ENCODE measurements at regions not wholly inside any gene's neighbourhood (a gene's known extent, or its start where the extent isn't known, plus 50 kb on each side); places are given as distances from the start of the nearest gene placed in this dataset.

GRCh38 chr11:128182844-128183243 is 404.5 kb downstream of the ETS1 start:
- 100% methylated on average over 1 of the region's 1 CpG for WGBS (ENCODE audit: low lambda C conversion rate)
- POLR2A ChIA-PET, result no interaction called here
- no peak overlapping the region for H3K4me3 ChIP-seq (ENCODE audit: low read depth in 2 of 2, low read length in 1 of 2)
- TF ChIP-seq EZH2phosphoT487 (IDR thresholded peaks at IDR 0.05; ENCODE audit: borderline replicate concordance, low read depth), result no peak
- no peak for TF ChIP-seq REST (IDR thresholded peaks at IDR 0.05; ENCODE audit: low read depth, low read length)
- TF ChIP-seq SIN3A (IDR thresholded peaks at IDR 0.05; ENCODE audit: borderline replicate concordance, low read depth, low read length), result no peak
- TF ChIP-seq MEF2A (IDR thresholded peaks at IDR 0.05; ENCODE audit: borderline replicate concordance, low read depth), result no peak
- TF ChIP-seq RAD21 (IDR thresholded peaks at IDR 0.05; ENCODE audit: low read length), result no peak
- TF ChIP-seq CTCF (IDR thresholded peaks at IDR 0.05), result no peak
- no peak for TF ChIP-seq EP300 (IDR thresholded peaks at IDR 0.05; ENCODE audit: borderline replicate concordance in 1 of 2, low read depth in 1 of 2, low read length in 1 of 2)
- no peak for TF ChIP-seq RFX5 (IDR thresholded peaks at IDR 0.05; ENCODE audit: low read length)
- TF ChIP-seq RXRA (IDR thresholded peaks at IDR 0.05; ENCODE audit: borderline replicate concordance, low read depth), result no peak
- TF ChIP-seq CHD2 (IDR thresholded peaks at IDR 0.05; ENCODE audit: low read length, partially characterized antibody), result no peak
- no peak for TF ChIP-seq NRF1 (IDR thresholded peaks at IDR 0.05; ENCODE audit: low read depth, low read length)
- no peak for TF ChIP-seq RCOR1 (IDR thresholded peaks at IDR 0.05; ENCODE audit: low read length)
- TF ChIP-seq ZBTB33 (IDR thresholded peaks at IDR 0.05; ENCODE audit: borderline replicate concordance, low read depth), result no peak
- no peak for TF ChIP-seq FOXM1 (IDR thresholded peaks at IDR 0.05; ENCODE audit: low read depth)
- no peak overlapping the region for H3K27ac ChIP-seq (ENCODE audit: low read depth in 2 of 2, low read length in 1 of 2)
- H3K79me2 ChIP-seq (ENCODE audit: insufficient read depth), result no peaks in the 10 kb centered on the region
- no peaks in the 10 kb centered on the region for H3K27me3 ChIP-seq (ENCODE audit: insufficient read depth)
- no peaks in the 10 kb centered on the region for H4K20me1 ChIP-seq (ENCODE audit: insufficient read depth)
- no peak overlapping the region for H3K9ac ChIP-seq
- H3K4me2 ChIP-seq, result no peak overlapping the region
- no peaks in the 10 kb centered on the region for H3K36me3 ChIP-seq (replicated peaks in 1 of 2; ENCODE audit: control insufficient read depth in 1 of 2, insufficient read depth in 2 of 2, low read length in 1 of 2)
- H3K4me1 ChIP-seq (ENCODE audit: control insufficient read depth in 1 of 2, insufficient read depth in 2 of 2, low read depth in 1 of 2, low read length in 1 of 2), result peaks cover 28 to 29% of the 10 kb centered on the region in 2 experiments
- no peaks in the 10 kb centered on the region for H3F3A ChIP-seq (replicated peaks; ENCODE audit: insufficient read depth)
- H3K9me2 ChIP-seq, result no peaks in the 10 kb centered on the region
- CTCF ChIA-PET, result interaction anchor here (1.0 to 1.9 kb wide), 4 partner anchors 10 to 449 kb away, joined by 4 to 11 read pairs (median 5); no protein-coding TSS in a partner anchor
- DNase-seq, result no peak
- H3K9me3 ChIP-seq, result no peaks in the 10 kb centered on the region
- no peak overlapping the region for H2AFZ ChIP-seq (ENCODE audit: low read depth)

All from SK-N-SH (cell line).